ENCODE measurements at regions not wholly inside any gene's neighbourhood (a gene's known extent, or its start where the extent isn't known, plus 50 kb on each side); places are given as distances from the start of the nearest gene placed in this dataset.

DNA sequence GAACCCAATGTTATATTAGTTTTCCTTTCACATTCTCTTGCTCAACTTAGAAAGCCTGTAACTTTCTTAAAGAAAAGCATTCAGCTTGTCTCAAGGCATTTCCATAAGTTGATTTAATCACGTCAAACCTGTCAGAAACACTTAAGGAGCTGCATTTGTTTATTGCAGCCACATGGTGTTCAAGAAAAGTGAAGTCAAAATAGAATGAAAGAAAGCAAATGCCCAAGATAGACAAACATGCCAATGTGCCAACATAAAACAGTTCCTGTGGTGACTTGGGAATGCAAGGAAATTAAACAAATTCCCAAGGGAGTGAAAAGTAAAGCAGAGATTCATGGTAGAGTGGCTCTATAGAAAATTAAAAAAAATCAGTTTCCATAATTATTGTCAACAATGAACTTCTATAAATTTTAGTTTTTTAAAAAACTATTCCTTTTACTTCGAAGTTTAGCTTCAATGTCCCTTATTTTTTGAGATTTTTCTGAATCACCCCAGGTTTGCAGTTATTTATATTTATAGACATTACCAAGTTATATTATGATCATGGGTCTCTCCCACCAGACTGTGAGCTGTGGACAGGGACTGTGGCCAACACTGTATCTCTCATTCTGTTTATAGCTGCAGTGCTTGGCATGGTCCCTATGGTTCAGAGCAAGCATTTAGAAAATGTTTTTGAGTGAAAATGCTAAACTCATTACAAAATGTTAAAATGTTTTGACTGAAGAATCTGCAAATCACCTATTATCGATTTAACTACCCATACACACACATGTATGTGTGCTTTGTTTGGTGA is 887.4 kb downstream of the REEP3 start:
- H3F3A ChIP-seq (ENCODE audit: insufficient read depth), result no peaks in the 10 kb centered on the region
- no peaks in the 10 kb centered on the region for H3K27me3 ChIP-seq (ENCODE audit: low read length)
- no peaks in the 10 kb centered on the region for H4K20me1 ChIP-seq (ENCODE audit: low read depth, low read length)
- H3K36me3 ChIP-seq (ENCODE audit: low read length), result no peaks in the 10 kb centered on the region
- no peak overlapping the region for H2AFZ ChIP-seq (ENCODE audit: low read depth, low read length, severe bottlenecking)
- no peak overlapping the region for H3K4me2 ChIP-seq (ENCODE audit: low read depth, low read length, poor library complexity, severe bottlenecking)
- TF ChIP-seq CTCF (IDR thresholded peaks at IDR 0.05; ENCODE audit: insufficient read depth, low read length, poor library complexity, severe bottlenecking), result no peak
- no peak for TF ChIP-seq EZH2phosphoT487 (conservative IDR thresholded peaks at IDR 0.05; ENCODE audit: low read length)
- no peak overlapping the region for H3K4me3 ChIP-seq (ENCODE audit: insufficient read depth, low read length, poor library complexity, severe bottlenecking)
- H3K9ac ChIP-seq (ENCODE audit: low read length), result no peak overlapping the region
- H3K79me2 ChIP-seq (ENCODE audit: insufficient read depth, low read length), result no peaks in the 10 kb centered on the region
- no peak overlapping the region for H3K27ac ChIP-seq (ENCODE audit: low read depth, low read length)
- no peaks in the 10 kb centered on the region for H3K9me3 ChIP-seq (ENCODE audit: insufficient read depth, low read length)
- H3K9me2 ChIP-seq (replicated peaks; ENCODE audit: insufficient read depth, low read length), result no peaks in the 10 kb centered on the region

DNA sequence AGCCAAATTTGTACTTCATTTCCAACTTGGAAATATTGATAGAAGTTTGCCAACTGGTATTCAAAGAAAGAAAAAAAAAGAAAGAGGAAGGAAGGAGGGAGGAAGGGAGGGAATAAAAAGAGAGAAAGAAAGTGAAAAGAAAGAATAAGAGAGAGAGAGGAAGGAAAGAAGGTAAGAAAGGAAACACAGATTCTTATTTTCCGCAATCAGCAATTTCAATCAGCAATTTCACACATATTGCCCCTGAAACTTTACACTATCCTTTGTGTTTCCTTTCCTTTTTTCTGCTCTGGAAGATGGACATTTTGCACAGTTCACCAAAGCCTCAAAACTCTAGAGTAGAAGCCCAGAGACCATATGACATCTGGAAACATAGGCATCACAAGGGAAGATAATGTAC is 888.1 kb downstream of the REEP3 start:
- H3K4me3 ChIP-seq (ENCODE audit: insufficient read depth, low read length, poor library complexity, severe bottlenecking), result no peak overlapping the region
- H3K4me2 ChIP-seq (ENCODE audit: low read depth, low read length, poor library complexity, severe bottlenecking), result no peak overlapping the region
- no peaks in the 10 kb centered on the region for H4K20me1 ChIP-seq (ENCODE audit: low read depth, low read length)
- no peaks in the 10 kb centered on the region for H3K27me3 ChIP-seq (ENCODE audit: low read length)
- TF ChIP-seq EZH2phosphoT487 (conservative IDR thresholded peaks at IDR 0.05; ENCODE audit: low read length) (no peak), CTCF (IDR thresholded peaks at IDR 0.05; ENCODE audit: insufficient read depth, low read length, poor library complexity, severe bottlenecking) (no peak)
- H3F3A ChIP-seq (ENCODE audit: insufficient read depth), result no peaks in the 10 kb centered on the region
- H3K9ac ChIP-seq (ENCODE audit: low read length), result no peak overlapping the region
- H3K27ac ChIP-seq (ENCODE audit: low read depth, low read length), result no peak overlapping the region
- H3K79me2 ChIP-seq (ENCODE audit: insufficient read depth, low read length), result no peaks in the 10 kb centered on the region
- no peaks in the 10 kb centered on the region for H3K9me3 ChIP-seq (ENCODE audit: insufficient read depth, low read length)
- no peaks in the 10 kb centered on the region for H3K9me2 ChIP-seq (replicated peaks; ENCODE audit: insufficient read depth, low read length)
- no peaks in the 10 kb centered on the region for H3K36me3 ChIP-seq (ENCODE audit: low read length)
- no peak overlapping the region for H2AFZ ChIP-seq (ENCODE audit: low read depth, low read length, severe bottlenecking)

GRCh38 chr10:64416011-64416410 is 894.8 kb downstream of the REEP3 start:
- H3K9ac ChIP-seq (ENCODE audit: low read length), result no peak overlapping the region
- H4K20me1 ChIP-seq (ENCODE audit: low read depth, low read length), result no peaks in the 10 kb centered on the region
- no peaks in the 10 kb centered on the region for H3K9me3 ChIP-seq (ENCODE audit: insufficient read depth, low read length)
- H3K4me2 ChIP-seq (ENCODE audit: low read depth, low read length, poor library complexity, severe bottlenecking), result no peak overlapping the region
- no peaks in the 10 kb centered on the region for H3F3A ChIP-seq (ENCODE audit: insufficient read depth)
- no peak overlapping the region for H2AFZ ChIP-seq (ENCODE audit: low read depth, low read length, severe bottlenecking)
- TF ChIP-seq CTCF (IDR thresholded peaks at IDR 0.05; ENCODE audit: insufficient read depth, low read length, poor library complexity, severe bottlenecking) (no peak), EZH2phosphoT487 (conservative IDR thresholded peaks at IDR 0.05; ENCODE audit: low read length) (no peak)
- no peaks in the 10 kb centered on the region for H3K79me2 ChIP-seq (ENCODE audit: insufficient read depth, low read length)
- H3K27ac ChIP-seq (ENCODE audit: low read depth, low read length), result no peak overlapping the region
- H3K27me3 ChIP-seq (ENCODE audit: low read length), result no peaks in the 10 kb centered on the region
- no peaks in the 10 kb centered on the region for H3K36me3 ChIP-seq (ENCODE audit: low read length)
- H3K9me2 ChIP-seq (replicated peaks; ENCODE audit: insufficient read depth, low read length), result no peaks in the 10 kb centered on the region
- no peak overlapping the region for H3K4me3 ChIP-seq (ENCODE audit: insufficient read depth, low read length, poor library complexity, severe bottlenecking)
